Omental fat pad (tissue), 3 donors: ENCODE measurements at regions not wholly inside any gene's neighbourhood (a gene's known extent, or its start where the extent isn't known, plus 50 kb on each side); places are given as distances from the start of the nearest gene placed in this dataset.

Experiments used
- ATAC-seq: fragments of 150-250 bp; one replicate; pipeline ENCODE4 v1.9.1; 2016; ENCODE audit warnings: mild to moderate bottlenecking, moderate library complexity; ENCODE audit not compliant: low FRiP score
- DNase-seq: peaks from one replicate; pipeline ENCODE4 v3.0.0-alpha.2; 2019; ENCODE audit warnings: low spot score
- TF ChIP-seq, protein P1 (sequence below), 3 donors: fragments of 450-650 bp; IDR thresholded peaks; one replicate each; pipeline ENCODE4 v1.5.1; 2016 to 2017; ENCODE audit warnings: antibody characterized with exemption in 3 of 3, mild to moderate bottlenecking in 3 of 3, moderate library complexity in 2 of 3

DNA sequence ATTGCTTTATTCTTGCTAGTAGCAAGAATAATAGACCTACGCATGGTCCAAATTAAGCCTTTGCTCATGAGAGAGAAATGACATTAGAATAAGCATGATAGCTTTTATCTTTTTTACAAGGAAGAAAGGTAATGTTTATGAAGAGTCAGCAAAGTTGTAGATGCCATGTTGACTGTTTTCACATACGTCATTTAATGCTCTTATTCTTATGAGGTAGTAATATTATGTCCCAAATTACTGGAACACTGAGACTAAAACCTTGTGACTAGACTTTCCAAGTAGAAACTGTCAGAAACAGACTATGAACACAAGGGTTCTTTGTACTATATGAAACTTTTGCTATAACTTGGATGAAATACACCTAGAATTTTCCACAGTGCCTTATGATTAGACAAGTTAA, 552.8 kb upstream of the SLC8A1 start:
- ATAC-seq (no peak), DNase-seq (no peak)
- TF ChIP-seq, protein P1, sequence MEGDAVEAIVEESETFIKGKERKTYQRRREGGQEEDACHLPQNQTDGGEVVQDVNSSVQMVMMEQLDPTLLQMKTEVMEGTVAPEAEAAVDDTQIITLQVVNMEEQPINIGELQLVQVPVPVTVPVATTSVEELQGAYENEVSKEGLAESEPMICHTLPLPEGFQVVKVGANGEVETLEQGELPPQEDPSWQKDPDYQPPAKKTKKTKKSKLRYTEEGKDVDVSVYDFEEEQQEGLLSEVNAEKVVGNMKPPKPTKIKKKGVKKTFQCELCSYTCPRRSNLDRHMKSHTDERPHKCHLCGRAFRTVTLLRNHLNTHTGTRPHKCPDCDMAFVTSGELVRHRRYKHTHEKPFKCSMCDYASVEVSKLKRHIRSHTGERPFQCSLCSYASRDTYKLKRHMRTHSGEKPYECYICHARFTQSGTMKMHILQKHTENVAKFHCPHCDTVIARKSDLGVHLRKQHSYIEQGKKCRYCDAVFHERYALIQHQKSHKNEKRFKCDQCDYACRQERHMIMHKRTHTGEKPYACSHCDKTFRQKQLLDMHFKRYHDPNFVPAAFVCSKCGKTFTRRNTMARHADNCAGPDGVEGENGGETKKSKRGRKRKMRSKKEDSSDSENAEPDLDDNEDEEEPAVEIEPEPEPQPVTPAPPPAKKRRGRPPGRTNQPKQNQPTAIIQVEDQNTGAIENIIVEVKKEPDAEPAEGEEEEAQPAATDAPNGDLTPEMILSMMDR (IDR thresholded peaks at IDR 0.05), result no peak

DNA sequence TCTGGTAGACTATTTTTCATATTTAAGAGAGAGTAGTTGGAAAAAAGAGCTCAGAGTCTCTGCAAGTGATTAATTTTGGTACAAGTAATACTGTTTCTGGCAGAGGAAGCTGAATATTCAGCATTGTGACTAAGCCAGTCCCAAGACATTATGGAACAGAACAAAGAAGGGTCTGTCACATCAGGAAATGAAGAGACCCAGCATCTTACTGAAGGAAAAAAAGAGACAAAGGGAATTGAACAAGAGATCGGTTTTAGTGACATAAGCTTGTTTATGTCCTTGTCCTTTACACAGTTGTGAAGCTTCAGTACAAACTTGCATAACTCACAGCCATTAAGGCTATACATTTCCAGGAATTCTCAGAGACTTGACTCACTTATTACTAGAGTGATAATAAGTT, 568.5 kb upstream of the SLC8A1 start:
- ATAC-seq, result no peak
- DNase-seq, result no peak
- TF ChIP-seq, protein P1 (IDR thresholded peaks at IDR 0.05), result no peak

DNA sequence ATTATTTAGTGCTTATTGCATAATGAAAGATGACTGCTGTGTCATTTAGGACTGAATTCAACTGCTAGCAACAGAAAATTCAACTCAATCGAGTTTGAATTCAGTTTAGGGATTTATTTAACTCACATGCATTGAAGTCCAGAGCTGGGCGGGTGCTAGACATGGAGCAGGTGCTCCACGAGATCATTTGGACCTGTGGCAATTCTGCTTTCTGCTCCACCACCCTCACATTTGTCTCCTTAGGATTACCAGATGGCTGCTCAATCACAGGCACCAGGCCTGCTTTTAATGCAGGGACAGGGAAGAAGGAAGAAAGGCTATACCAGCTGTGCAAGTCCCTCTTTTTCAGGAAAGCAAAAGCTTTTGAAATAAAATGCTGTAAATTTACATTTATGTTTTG, 572.9 kb upstream of the SLC8A1 start:
- TF ChIP-seq, protein P1 (IDR thresholded peaks at IDR 0.05), result no peak
- no peak for ATAC-seq

DNA sequence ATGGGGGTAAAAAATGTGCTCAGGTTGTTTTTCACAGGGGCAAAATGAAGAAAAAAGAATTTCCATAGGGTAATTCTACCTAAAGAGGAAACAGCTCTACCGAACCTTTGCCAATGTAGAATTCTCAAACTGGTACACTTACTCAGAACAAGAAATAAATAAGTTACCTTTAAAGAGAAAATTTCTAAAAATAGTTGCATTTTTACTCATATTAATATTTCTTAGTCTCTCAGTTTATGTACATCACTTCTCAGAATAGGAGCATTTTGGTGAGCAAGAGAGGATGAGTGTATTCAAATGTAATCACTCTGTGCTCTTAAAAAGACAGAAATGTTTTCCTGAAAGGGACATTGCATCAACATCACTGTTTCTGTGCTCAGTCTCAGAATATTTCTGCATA, 574.7 kb upstream of the SLC8A1 start:
- DNase-seq (no peak), ATAC-seq (no peak)
- TF ChIP-seq, protein P1 (IDR thresholded peaks at IDR 0.05), result no peak

More for the DNA sequence above, 572.9 kb upstream of the SLC8A1 start:
- DNase-seq, result no peak

DNA sequence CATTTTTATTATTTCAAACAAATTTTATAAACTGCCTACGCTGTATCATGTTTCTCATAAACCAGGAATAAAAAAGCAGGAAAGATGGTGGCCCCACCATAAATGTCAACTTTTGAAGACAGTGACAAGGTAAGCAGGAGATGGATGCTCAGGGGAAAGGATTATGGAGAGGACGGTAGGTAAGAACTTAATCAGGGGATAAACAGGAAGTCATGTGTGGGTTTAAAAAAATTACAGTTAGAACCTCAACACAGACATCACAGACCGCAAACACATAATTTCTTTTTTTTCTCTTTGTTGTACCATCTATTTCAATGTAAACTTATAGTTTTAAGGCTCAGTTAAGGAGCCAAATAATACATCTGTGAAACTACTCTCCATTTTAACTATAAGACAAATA, 575.2 kb upstream of the SLC8A1 start:
- no peak for ATAC-seq

DNA sequence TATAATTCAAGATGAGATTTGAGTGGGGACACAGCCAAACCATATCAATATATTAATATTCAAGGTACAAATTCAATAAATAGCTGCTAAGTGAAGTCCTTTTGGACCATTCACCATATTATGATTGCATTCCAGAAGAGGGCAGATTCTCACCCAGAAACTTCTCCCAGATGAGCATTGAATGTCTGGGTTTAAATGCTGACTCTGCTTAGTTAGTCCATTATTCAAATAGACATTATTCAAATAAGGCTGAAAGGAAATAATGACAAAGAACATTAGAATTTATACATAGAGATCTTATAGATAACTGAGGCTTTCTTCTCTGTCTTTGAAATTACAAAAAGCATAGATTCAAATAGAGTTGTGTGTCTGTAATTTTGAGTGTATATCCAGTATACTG, 579.4 kb upstream of the SLC8A1 start:
- no peak for ATAC-seq
- no peak for DNase-seq
- TF ChIP-seq, protein P1 (IDR thresholded peaks at IDR 0.05), result no peak

More for the DNA sequence above, 575.2 kb upstream of the SLC8A1 start:
- DNase-seq, result no peak
- TF ChIP-seq, protein P1 (IDR thresholded peaks at IDR 0.05), result no peak

DNA sequence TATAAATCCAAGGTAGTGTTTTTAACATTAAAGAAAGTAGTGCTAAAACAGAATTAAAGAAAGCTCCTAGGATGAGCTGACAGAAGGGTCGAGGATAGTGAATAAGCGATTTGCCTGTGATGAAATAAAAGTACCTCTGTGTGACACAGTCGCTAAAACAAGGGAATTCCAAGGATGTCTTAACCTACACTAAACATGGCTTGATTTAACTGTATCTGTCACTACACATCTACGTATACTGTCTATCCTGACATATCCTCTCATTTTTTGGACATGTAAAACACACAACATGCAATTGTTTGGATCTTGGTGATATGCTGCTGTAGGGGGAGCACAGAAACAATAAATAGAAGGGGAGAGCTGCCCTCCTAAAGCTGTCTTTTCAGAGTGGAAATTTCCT, 580.8 kb upstream of the SLC8A1 start:
- TF ChIP-seq, protein P1 (IDR thresholded peaks at IDR 0.05), result no peak
- no peak for DNase-seq
- no peak for ATAC-seq
